Heart left ventricle (tissue), 16 donors: ENCODE measurements at regions not wholly inside any gene's neighbourhood (a gene's known extent, or its start where the extent isn't known, plus 50 kb on each side); places are given as distances from the start of the nearest gene placed in this dataset.

Source experiments
- ATAC-seq, 4 donors: fragments of 200-7000 bp; cut with Tn5 transposase; one replicate each; pipeline ENCODE4 v1.9.1; 2020 to 2022; ENCODE audit warnings: moderate library complexity in 4 of 4, mild to moderate bottlenecking in 3 of 4, moderate number of reproducible peaks in 1 of 4
- DNase-seq, 5 donors: peaks; one replicate each; pipeline ENCODE4 v3.0.0-alpha.2; 2020
- H3K27ac ChIP-seq, 12 donors: fragments of 200-600 bp; sonication (generic) in 4 of 12; one replicate each; pipeline versions ENCODE4 v1.5.0 to v1.8.0; 2016 to 2022; ENCODE audit warnings: mild to moderate bottlenecking in 2 of 12
- H3K27me3 ChIP-seq, 9 donors: fragments of 200-600 bp; sonication (generic) in 2 of 9; one replicate each; pipeline versions ENCODE4 v1.5.1 to v1.8.0; 2016 to 2022; ENCODE audit warnings: mild to moderate bottlenecking in 3 of 9
- H3K36me3 ChIP-seq, 9 donors: fragments of 200-600 bp; sonication (generic) in 2 of 9; one replicate each; pipeline versions ENCODE4 v1.5.0 to v1.8.0; 2018 to 2022; ENCODE audit warnings: mild to moderate bottlenecking in 2 of 9
- H3K4me1 ChIP-seq, 12 donors: fragments of 200-600 bp; sonication (generic) in 4 of 12; one replicate each; pipeline versions ENCODE4 v1.5.0 to v1.8.0; 2016 to 2022; ENCODE audit warnings: mild to moderate bottlenecking in 3 of 12
- H3K4me3 ChIP-seq, 12 donors: fragments of 200-600 bp; sonication (generic) in 4 of 12; one replicate each; pipeline versions ENCODE4 v1.5.0 to v1.8.0; 2017 to 2022; ENCODE audit warnings: mild to moderate bottlenecking in 9 of 12, moderate library complexity in 4 of 12
- H3K9me3 ChIP-seq, 12 donors: fragments of 200-600 bp; sonication (generic) in 4 of 12; one replicate each; pipeline versions ENCODE4 v1.5.0 to v1.8.0; 2016 to 2022; ENCODE audit warnings: mild to moderate bottlenecking in 1 of 12
- CTCF ChIP-seq, 12 donors: fragments of 200-600 bp; sonication (generic) in 4 of 12; IDR thresholded peaks; one replicate each; pipeline versions ENCODE4 v1.5.0 to v1.8.0; 2018 to 2022; ENCODE audit warnings: antibody characterized with exemption in 12 of 12, mild to moderate bottlenecking in 5 of 12
- POLR2A ChIP-seq, 2 donors: fragments of 450-650 bp; IDR thresholded peaks; one replicate each; pipeline ENCODE4 v1.6.1; 2017; ENCODE audit warnings: antibody characterized with exemption in 2 of 2, mild to moderate bottlenecking in 2 of 2, moderate library complexity in 2 of 2
- WGBS, 4 donors: extraction: QIAGEN DNeasy Blood & Tissue Kit in 2 of 4; methylation state at CpG; one replicate each; pipeline versions ENCODE4 v1.1.5 to v1.1.7; 2013 to 2018; 5-methylcytosine and 5-hydroxymethylcytosine counted together
- intact Hi-C, 10 donors: fragments of 100-400 bp; cut with DNase I; formaldehyde crosslinking; loops; one replicate each; pipeline versions ENCODE4 v1.11.1 to v1.14.2; 2022
- donor health status: ischemic (EF 13 %, LVEDD 7.1; RV severe dilation, severe dysfunction).
- donor health status: healthy with polysubstance abuse.
- donor health status: DM: no; HTN: yes; CAD: no.
- donor health status: DM: no; HTN: no; CAD: no.
- donor health status: ischemic (EF 25% LVEDD 6.9; RV normal size, moderate dysfunction).
- donor health status: ischemic (EF 25% LVEDD 5.7; RV mildly dilated, moderate dysfunction).
- donor health status: healthy.
- donor health status: DM: yes; HTN: yes; CAD: no.
- donor health status: ischemic (EF 35%, LVEDD 5.7; RV mildly dilated, moderate dysfunction).
- donor health status: nonischemic (EF 11% LVEDD 7.7; RV severe dilation, severe dysfunction).
- donor health status: DM: yes; HTN: yes; CAD: no.
- donor health status: PGD.
- donor health status: ischemic (EF 29% LVEDD 5.4; RV normal size, mild dysfunction).
- donor health status: nonischemic (EF 23%, LVEDD 6.1; RV moderate dilation, normal function).

GRCh38 chr12:102653406-102653805 lies 173.0 kb upstream of the IGF1 start:
- Histone ChIP-seq H3K27me3 (no peaks in the 10 kb centered on the region), H3K4me1 (no peaks in the 10 kb centered on the region), H3K4me3 (no peak overlapping the region), H3K36me3 (no peaks in the 10 kb centered on the region), H3K27ac (no peak overlapping the region), H3K9me3 (peaks cover 0 to 6% (median 0%) of the 10 kb centered on the region in 12 donors)
- 84 to 92% (median 87%) methylated on average over 2 of the region's 2 CpGs for WGBS, 4 donors
- TF ChIP-seq CTCF (IDR thresholded peaks at IDR 0.05), result no peak
- ATAC-seq (no peak), DNase-seq (no peak)
- intact Hi-C loops, result no loop called here

- WGBS, 4 donors, result 76 to 82% (median 77%) methylated on average over 4 of the region's 4 CpGs
- Histone ChIP-seq H3K27ac (no peak overlapping the region), H3K27me3 (no peaks in the 10 kb centered on the region), H3K36me3 (no peaks in the 10 kb centered on the region), H3K4me3 (no peak overlapping the region), H3K9me3 (peaks cover 0 to 5% (median 0%) of the 10 kb centered on the region in 12 donors), H3K4me1 (no peaks in the 10 kb centered on the region)
- no peak for TF ChIP-seq CTCF (IDR thresholded peaks at IDR 0.05)
- no peak for TF ChIP-seq POLR2A (IDR thresholded peaks at IDR 0.05)
- DNase-seq (no peak), ATAC-seq (no peak)
- intact Hi-C loops, result no loop called here
Measured at GRCh38 chr12:102652645-102653313, 172.4 kb upstream of the IGF1 start.

- intact Hi-C loops, result no loop called here
- ATAC-seq, result no peak
- H3K4me1 ChIP-seq, result no peaks in the 10 kb centered on the region
- DNase-seq, result no peak
- TF ChIP-seq CTCF (IDR thresholded peaks at IDR 0.05) (no peak), POLR2A (IDR thresholded peaks at IDR 0.05) (no peak)
- H3K9me3 ChIP-seq, result peaks cover 0 to 5% (median 0%) of the 10 kb centered on the region in 12 donors
- H3K36me3 ChIP-seq, result no peaks in the 10 kb centered on the region
- H3K4me3 ChIP-seq, result no peak overlapping the region
- H3K27ac ChIP-seq, result no peak overlapping the region
- no peaks in the 10 kb centered on the region for H3K27me3 ChIP-seq
- WGBS, 4 donors, result 70 to 85% (median 78%) methylated on average over 1 of the region's 1 CpG
Measured at GRCh38 chr12:102645968-102646367, 165.6 kb upstream of the IGF1 start.

GRCh38 chr12:102643879-102644575 lies 163.7 kb upstream of the IGF1 start:
- no peak overlapping the region for H3K27ac ChIP-seq
- no peak overlapping the region for H3K4me3 ChIP-seq
- no peaks in the 10 kb centered on the region for H3K36me3 ChIP-seq
- no peaks in the 10 kb centered on the region for H3K27me3 ChIP-seq
- intact Hi-C loops, result no loop called here
- ATAC-seq, result no peak
- no peak for DNase-seq
- peaks cover 0 to 15% (median under 1%) of the 10 kb centered on the region in 12 donors for H3K9me3 ChIP-seq
- no peak for TF ChIP-seq POLR2A (IDR thresholded peaks at IDR 0.05)
- TF ChIP-seq CTCF (IDR thresholded peaks at IDR 0.05), result no peak
- no peaks in the 10 kb centered on the region for H3K4me1 ChIP-seq
- 63 to 95% (median 82%) methylated on average over 2 of the region's 2 CpGs for WGBS, 4 donors
